ENCODE measurements at regions not wholly inside any gene's neighbourhood (a gene's known extent, or its start where the extent isn't known, plus 50 kb on each side); places are given as distances from the start of the nearest gene placed in this dataset.

DNA sequence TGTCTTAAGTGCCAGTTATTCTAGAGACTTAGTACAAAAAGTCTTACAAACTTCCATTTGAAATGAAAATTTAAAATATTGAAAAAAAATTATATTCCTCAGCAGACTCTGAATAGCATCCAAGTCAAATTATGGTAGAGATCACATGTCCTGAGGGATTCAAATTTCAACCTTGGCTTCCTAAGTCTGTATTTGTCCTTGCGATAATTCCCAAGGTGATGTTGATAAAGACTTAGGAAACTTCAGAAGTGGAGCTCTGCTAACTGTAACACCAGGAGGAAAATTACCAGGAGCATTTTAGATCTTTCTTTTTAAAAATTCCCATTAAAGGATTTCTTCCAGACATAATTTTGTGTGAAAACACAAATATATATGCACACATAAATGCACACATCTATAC is 178.3 kb downstream of the IPO8 start:
- TF ChIP-seq, protein P1, sequence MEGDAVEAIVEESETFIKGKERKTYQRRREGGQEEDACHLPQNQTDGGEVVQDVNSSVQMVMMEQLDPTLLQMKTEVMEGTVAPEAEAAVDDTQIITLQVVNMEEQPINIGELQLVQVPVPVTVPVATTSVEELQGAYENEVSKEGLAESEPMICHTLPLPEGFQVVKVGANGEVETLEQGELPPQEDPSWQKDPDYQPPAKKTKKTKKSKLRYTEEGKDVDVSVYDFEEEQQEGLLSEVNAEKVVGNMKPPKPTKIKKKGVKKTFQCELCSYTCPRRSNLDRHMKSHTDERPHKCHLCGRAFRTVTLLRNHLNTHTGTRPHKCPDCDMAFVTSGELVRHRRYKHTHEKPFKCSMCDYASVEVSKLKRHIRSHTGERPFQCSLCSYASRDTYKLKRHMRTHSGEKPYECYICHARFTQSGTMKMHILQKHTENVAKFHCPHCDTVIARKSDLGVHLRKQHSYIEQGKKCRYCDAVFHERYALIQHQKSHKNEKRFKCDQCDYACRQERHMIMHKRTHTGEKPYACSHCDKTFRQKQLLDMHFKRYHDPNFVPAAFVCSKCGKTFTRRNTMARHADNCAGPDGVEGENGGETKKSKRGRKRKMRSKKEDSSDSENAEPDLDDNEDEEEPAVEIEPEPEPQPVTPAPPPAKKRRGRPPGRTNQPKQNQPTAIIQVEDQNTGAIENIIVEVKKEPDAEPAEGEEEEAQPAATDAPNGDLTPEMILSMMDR (IDR thresholded peaks at IDR 0.05; ENCODE audit: low read depth, low read length, missing input control) = no peak
- TF ChIP-seq SP1 (IDR thresholded peaks at IDR 0.05) (no peak), ATF3 (IDR thresholded peaks at IDR 0.05) (no peak), RAD21 (IDR thresholded peaks at IDR 0.05) (no peak), RXRA (IDR thresholded peaks at IDR 0.05) (no peak), MAX (IDR thresholded peaks at IDR 0.05) (no peak), EGR1 (IDR thresholded peaks at IDR 0.05; ENCODE audit: low read depth in 2 of 2) (no peak), TAF1 (conservative IDR thresholded peaks at IDR 0.05) (no peak), YY1 (IDR thresholded peaks at IDR 0.05) (no peak), JUND (IDR thresholded peaks at IDR 0.05) (no peak), NR2F2 (IDR thresholded peaks at IDR 0.05) (no peak), HNF4A (conservative IDR thresholded peaks at IDR 0.05) (no peak), FOXA1 (IDR thresholded peaks at IDR 0.05) (no peak)
- TF ChIP-seq, protein P2, sequence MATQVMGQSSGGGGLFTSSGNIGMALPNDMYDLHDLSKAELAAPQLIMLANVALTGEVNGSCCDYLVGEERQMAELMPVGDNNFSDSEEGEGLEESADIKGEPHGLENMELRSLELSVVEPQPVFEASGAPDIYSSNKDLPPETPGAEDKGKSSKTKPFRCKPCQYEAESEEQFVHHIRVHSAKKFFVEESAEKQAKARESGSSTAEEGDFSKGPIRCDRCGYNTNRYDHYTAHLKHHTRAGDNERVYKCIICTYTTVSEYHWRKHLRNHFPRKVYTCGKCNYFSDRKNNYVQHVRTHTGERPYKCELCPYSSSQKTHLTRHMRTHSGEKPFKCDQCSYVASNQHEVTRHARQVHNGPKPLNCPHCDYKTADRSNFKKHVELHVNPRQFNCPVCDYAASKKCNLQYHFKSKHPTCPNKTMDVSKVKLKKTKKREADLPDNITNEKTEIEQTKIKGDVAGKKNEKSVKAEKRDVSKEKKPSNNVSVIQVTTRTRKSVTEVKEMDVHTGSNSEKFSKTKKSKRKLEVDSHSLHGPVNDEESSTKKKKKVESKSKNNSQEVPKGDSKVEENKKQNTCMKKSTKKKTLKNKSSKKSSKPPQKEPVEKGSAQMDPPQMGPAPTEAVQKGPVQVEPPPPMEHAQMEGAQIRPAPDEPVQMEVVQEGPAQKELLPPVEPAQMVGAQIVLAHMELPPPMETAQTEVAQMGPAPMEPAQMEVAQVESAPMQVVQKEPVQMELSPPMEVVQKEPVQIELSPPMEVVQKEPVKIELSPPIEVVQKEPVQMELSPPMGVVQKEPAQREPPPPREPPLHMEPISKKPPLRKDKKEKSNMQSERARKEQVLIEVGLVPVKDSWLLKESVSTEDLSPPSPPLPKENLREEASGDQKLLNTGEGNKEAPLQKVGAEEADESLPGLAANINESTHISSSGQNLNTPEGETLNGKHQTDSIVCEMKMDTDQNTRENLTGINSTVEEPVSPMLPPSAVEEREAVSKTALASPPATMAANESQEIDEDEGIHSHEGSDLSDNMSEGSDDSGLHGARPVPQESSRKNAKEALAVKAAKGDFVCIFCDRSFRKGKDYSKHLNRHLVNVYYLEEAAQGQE (IDR thresholded peaks at IDR 0.05) = no peak
